Vagina (tissue), 2 donors: ENCODE measurements at regions not wholly inside any gene's neighbourhood (a gene's known extent, or its start where the extent isn't known, plus 50 kb on each side); places are given as distances from the start of the nearest gene placed in this dataset.
"Not testable (repeated sequence)": the region's sequence is repeated elsewhere in the genome, so short reads cannot be mapped to it uniquely, and the experiment has no call there.

ENCODE experiments used
- CTCF ChIP-seq, 3 experiments: fragments of 450-650 bp in 2 of 3; fragments of 200-600 bp in 1 of 3; sonication (generic) in 1 of 3; IDR thresholded peaks; one replicate each; pipeline ENCODE4 v1.5.1; 2017 to 2019; ENCODE audit warnings: antibody characterized with exemption in 3 of 3, mild to moderate bottlenecking in 2 of 3, moderate library complexity in 2 of 3
- POLR2A ChIP-seq, 2 donors: fragments of 450-650 bp; IDR thresholded peaks; one replicate each; pipeline ENCODE4 v1.6.1; 2017; ENCODE audit warnings: antibody characterized with exemption in 2 of 2, mild to moderate bottlenecking in 2 of 2, moderate library complexity in 2 of 2
- POLR2AphosphoS5 ChIP-seq, 2 donors: sonication (generic); formaldehyde crosslinking; IDR thresholded peaks; one replicate each; pipeline ENCODE4 v1.9.0; 2017; ENCODE audit warnings: antibody characterized with exemption in 2 of 2, mild to moderate bottlenecking in 2 of 2, low read depth in 1 of 2; ENCODE audit not compliant: insufficient read depth in 1 of 2

GRCh38 chr1:70736518-70736917 lies 311.1 kb downstream of the PTGER3 start:
- not testable (repeated sequence) for TF ChIP-seq CTCF (IDR thresholded peaks at IDR 0.05); POLR2A (IDR thresholded peaks at IDR 0.05); POLR2AphosphoS5 (IDR thresholded peaks at IDR 0.05; ENCODE audit: insufficient read depth in 1 of 2, low read depth in 1 of 2)
